Right lobe of liver (tissue), 4 donors: ENCODE measurements at regions not wholly inside any gene's neighbourhood (a gene's known extent, or its start where the extent isn't known, plus 50 kb on each side); places are given as distances from the start of the nearest gene placed in this dataset.

Experiments used
- CTCF ChIP-seq, 4 donors: fragments of 200-600 bp in 3 of 4; fragments of 450-650 bp in 1 of 4; IDR thresholded peaks; one replicate each; pipeline versions ENCODE4 v1.5.1 to v1.8.0; 2016 to 2022; ENCODE audit warnings: antibody characterized with exemption in 4 of 4, mild to moderate bottlenecking in 2 of 4
- POLR2A ChIP-seq: fragments of 450-650 bp; IDR thresholded peaks from one replicate; pipeline ENCODE4 v1.6.1; 2017; ENCODE audit warnings: antibody characterized with exemption, mild to moderate bottlenecking
- donor health status: DM: no; HTN: no; CAD: no.
- donor health status: DM: no; HTN: no; CAD: no.
- donor health status: DM: no; HTN: yes; CAD: no.

GRCh38 chr2:116949249-116949648, 865.2 kb upstream of the DDX18 start:
- no peak for TF ChIP-seq CTCF (IDR thresholded peaks at IDR 0.05)
- no peak for TF ChIP-seq POLR2A
